Stimulated activated CD8-positive, alpha-beta memory T cell treated with anti-CD3 and anti-CD28 coated beads, Interleukin-4, amount 100 ng/mL, for 1 hour (primary cell): ENCODE measurements at regions not wholly inside any gene's neighbourhood (a gene's known extent, or its start where the extent isn't known, plus 50 kb on each side); places are given as distances from the start of the nearest gene placed in this dataset.
"Not testable (repeated sequence)": the region's sequence is repeated elsewhere in the genome, so short reads cannot be mapped to it uniquely, and the experiment has no call there.

Experiments used
- DNase-seq, 2 donors: peaks; one replicate each; pipeline ENCODE4 v3.0.0-alpha.2; 2020; ENCODE audit warnings: low read depth in 2 of 2, low spot score in 1 of 2

GRCh38 chr18:44290366-44290977, 390.2 kb upstream of the SETBP1 start:
- no peak for DNase-seq

GRCh38 chr18:44298566-44298965, 382.1 kb upstream of the SETBP1 start:
- no peak for DNase-seq

- DNase-seq = no peak
Observed at GRCh38 chr18:44309185-44309584, 371.5 kb upstream of the SETBP1 start.

GRCh38 chr18:44320619-44321460, 359.8 kb upstream of the SETBP1 start:
- DNase-seq = no peak

- DNase-seq = no peak
Observed at GRCh38 chr18:44321868-44322590, 358.7 kb upstream of the SETBP1 start.

GRCh38 chr18:44323125-44323524, 357.6 kb upstream of the SETBP1 start:
- DNase-seq = no peak

- DNase-seq = no peak
Observed at GRCh38 chr18:44324361-44324760, 356.3 kb upstream of the SETBP1 start.

- no peak for DNase-seq
Observed at GRCh38 chr18:44325903-44326635, 354.6 kb upstream of the SETBP1 start.

- no peak for DNase-seq
Observed at GRCh38 chr18:44331656-44332570, 348.8 kb upstream of the SETBP1 start.

GRCh38 chr18:44341759-44342158, 338.9 kb upstream of the SETBP1 start:
- DNase-seq = no peak

- no peak for DNase-seq
Observed at GRCh38 chr18:44342162-44342561, 338.5 kb upstream of the SETBP1 start.

GRCh38 chr18:44342946-44343345, 337.7 kb upstream of the SETBP1 start:
- no peak for DNase-seq

GRCh38 chr18:44343570-44343969, 337.1 kb upstream of the SETBP1 start:
- DNase-seq = no peak

GRCh38 chr18:44356566-44357157, 324.0 kb upstream of the SETBP1 start:
- DNase-seq = no peak

GRCh38 chr18:44358402-44358801, 322.3 kb upstream of the SETBP1 start:
- no peak for DNase-seq

- not testable (repeated sequence) for DNase-seq
Observed at GRCh38 chr18:44359741-44360140, 320.9 kb upstream of the SETBP1 start.

GRCh38 chr18:44362213-44362612, 318.5 kb upstream of the SETBP1 start:
- not testable (repeated sequence) for DNase-seq

- no peak for DNase-seq
Observed at GRCh38 chr18:44370861-44371260, 309.8 kb upstream of the SETBP1 start.

- DNase-seq = no peak
Observed at GRCh38 chr18:44374966-44375365, 305.7 kb upstream of the SETBP1 start.

GRCh38 chr18:44386401-44386800, 294.3 kb upstream of the SETBP1 start:
- no peak for DNase-seq
